ENCODE measurements at regions not wholly inside any gene's neighbourhood (a gene's known extent, or its start where the extent isn't known, plus 50 kb on each side); places are given as distances from the start of the nearest gene placed in this dataset.

DNA sequence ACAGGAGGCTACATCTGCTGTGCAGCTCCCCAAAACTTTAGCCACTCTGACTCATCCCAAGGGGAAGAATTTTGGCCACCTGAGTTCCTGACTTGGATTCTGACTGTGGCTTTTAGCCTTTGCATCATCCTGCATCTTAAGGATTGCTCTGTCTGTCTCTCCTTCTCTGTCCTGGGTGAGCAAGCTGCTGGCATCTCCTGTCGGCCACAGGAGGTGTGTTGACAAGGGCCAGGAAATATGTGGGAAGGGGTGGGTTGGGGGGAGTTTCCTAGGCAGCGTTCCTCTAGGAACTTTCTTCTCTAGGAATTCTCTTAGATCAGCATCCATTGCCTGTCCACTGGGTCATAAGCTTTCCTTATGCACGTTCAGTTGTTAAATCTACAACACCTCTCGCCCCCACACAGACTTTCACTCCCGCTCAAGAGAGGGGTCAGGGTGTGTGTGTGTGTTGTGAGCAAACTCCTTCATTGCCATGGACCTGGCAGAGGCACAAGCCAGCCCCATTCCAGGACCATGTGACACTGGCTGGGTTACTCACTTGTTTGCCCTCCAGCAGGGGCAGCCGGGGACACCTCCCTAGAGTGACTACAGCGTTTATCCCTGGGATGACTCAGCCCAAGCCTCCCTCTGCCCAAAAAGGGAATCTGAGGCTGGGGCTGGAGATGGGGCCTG is 145.0 kb upstream of the DUSP10 start:
- peak in 1 of 2 experiments; percentile 65 for DNase-seq (ENCODE audit: low read depth in 1 of 2, low spot score in 1 of 2)
- no peak for TF ChIP-seq JUND (IDR thresholded peaks at IDR 0.05; ENCODE audit: low read depth)
- in situ Hi-C loops (cut with HindIII; ENCODE audit: low pct_unique_long_range_greater_than_20kb, low sequenced_read_pairs): no loop called here

- no peak for DNase-seq (ENCODE audit: low read depth in 1 of 2, low spot score in 1 of 2)
- no peak for TF ChIP-seq JUND (IDR thresholded peaks at IDR 0.05; ENCODE audit: low read depth)
- in situ Hi-C loops (cut with HindIII; ENCODE audit: low pct_unique_long_range_greater_than_20kb, low sequenced_read_pairs): no loop called here
These were observed 144.4 kb upstream of the DUSP10 start for GRCh38 chr1:221886311-221886710.

GRCh38 chr1:221884821-221885220 is 142.9 kb upstream of the DUSP10 start:
- TF ChIP-seq JUND (IDR thresholded peaks at IDR 0.05; ENCODE audit: low read depth): no peak
- DNase-seq (ENCODE audit: low read depth in 1 of 2, low spot score in 1 of 2): no peak

GRCh38 chr1:221881805-221882581 is 140.1 kb upstream of the DUSP10 start:
- no peak for TF ChIP-seq JUND (IDR thresholded peaks at IDR 0.05; ENCODE audit: low read depth)
- DNase-seq (ENCODE audit: low read depth in 1 of 2, low spot score in 1 of 2): no peak
- in situ Hi-C loops (cut with HindIII; ENCODE audit: low pct_unique_long_range_greater_than_20kb, low sequenced_read_pairs): no loop called here

More at GRCh38 chr1:221884821-221885220, 142.9 kb upstream of the DUSP10 start:
- in situ Hi-C loops (cut with HindIII; ENCODE audit: low pct_unique_long_range_greater_than_20kb, low sequenced_read_pairs): no loop called here

DNA sequence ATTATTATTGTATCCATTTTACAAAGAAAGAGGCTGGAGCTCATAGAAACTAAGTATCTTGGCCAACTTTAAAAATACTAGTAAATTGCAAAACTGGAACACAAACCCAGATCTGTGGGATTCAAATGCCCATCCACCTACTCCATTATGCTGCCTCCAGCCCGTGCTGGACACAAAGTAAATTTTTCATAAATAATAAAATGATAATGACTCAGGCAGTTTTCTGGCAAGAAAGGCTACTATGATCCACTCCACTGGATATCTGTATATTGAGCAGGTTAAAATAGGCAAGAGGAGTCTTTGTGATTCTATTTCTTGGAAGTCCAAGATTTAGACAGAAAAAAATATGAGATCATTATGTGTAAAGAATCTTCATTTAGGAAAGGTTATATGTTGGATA is 138.3 kb upstream of the DUSP10 start:
- TF ChIP-seq JUND (IDR thresholded peaks at IDR 0.05; ENCODE audit: low read depth): no peak
- DNase-seq (ENCODE audit: low read depth in 1 of 2, low spot score in 1 of 2): no peak
- in situ Hi-C loops (cut with HindIII; ENCODE audit: low pct_unique_long_range_greater_than_20kb, low sequenced_read_pairs): no loop called here

DNA sequence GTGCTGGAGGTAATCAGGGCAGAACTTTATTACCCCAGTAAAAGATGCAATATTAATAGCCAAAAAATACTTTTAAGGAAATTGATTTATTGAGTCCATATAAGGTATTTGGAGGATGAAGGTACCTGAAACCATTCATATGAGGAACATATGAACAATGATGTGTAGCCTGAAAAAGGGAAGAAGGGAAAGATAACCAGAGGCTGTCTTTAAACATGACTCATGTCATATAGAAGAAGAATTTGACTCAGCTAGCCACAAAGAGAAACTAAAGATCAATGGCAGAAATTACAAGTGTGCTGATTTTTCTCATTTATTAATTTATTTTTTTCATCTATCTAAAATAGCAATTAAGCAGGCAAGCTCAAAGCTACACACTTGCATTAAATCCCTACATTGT is 136.2 kb upstream of the DUSP10 start:
- no peak for DNase-seq (ENCODE audit: low read depth in 1 of 2, low spot score in 1 of 2)
- in situ Hi-C loops (cut with HindIII; ENCODE audit: low pct_unique_long_range_greater_than_20kb, low sequenced_read_pairs): no loop called here
- no peak for TF ChIP-seq JUND (IDR thresholded peaks at IDR 0.05; ENCODE audit: low read depth)

DNA sequence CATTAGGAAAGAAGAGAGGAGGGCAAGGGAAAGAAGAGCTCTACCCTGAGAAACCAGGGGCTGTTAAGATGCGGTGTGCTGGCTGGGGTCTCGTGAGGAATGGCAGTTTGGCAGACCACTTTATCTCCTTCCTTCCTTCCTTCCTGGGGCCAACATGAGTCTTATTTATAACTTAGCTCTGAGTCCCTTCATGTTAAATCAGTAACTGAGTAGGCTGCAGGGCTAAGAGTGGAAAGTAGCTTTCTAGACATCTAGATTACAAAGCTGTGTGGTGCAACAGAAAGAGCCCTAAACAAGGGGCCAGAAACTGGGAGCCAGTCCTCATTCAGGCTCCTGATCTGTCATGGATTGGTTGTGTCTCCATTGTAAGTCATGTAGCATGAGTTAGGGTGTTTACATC is 135.4 kb upstream of the DUSP10 start:
- TF ChIP-seq JUND (IDR thresholded peaks at IDR 0.05; ENCODE audit: low read depth): no peak
- in situ Hi-C loops (cut with HindIII; ENCODE audit: low pct_unique_long_range_greater_than_20kb, low sequenced_read_pairs): no loop called here
- no peak for DNase-seq (ENCODE audit: low read depth in 1 of 2, low spot score in 1 of 2)

GRCh38 chr1:221875004-221875330 is 133.1 kb upstream of the DUSP10 start:
- DNase-seq (ENCODE audit: low read depth in 1 of 2, low spot score in 1 of 2): no peak
- no peak for TF ChIP-seq JUND (IDR thresholded peaks at IDR 0.05; ENCODE audit: low read depth)
- in situ Hi-C loops (cut with HindIII; ENCODE audit: low pct_unique_long_range_greater_than_20kb, low sequenced_read_pairs): no loop called here

GRCh38 chr1:221874285-221875003 is 132.6 kb upstream of the DUSP10 start:
- in situ Hi-C loops (cut with HindIII; ENCODE audit: low pct_unique_long_range_greater_than_20kb, low sequenced_read_pairs): no loop called here

DNA sequence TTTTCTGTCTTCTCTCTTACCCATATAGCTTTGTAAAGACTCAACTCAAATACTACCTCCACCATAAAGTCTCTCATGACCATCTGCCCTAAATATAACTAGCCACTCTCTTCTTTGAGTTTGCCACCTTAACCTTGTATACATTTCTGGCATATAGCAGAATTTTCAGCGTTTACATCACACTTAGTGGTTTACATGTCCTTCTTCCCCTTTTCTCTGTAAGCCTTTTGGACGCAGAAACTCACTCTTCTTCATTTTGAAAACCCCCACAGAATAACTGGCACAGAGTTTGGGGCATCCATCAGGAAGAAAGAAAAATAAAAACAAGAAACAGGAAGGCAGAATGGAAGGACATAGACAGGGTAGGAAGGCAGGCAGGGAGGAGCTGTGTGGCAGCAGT is 131.8 kb upstream of the DUSP10 start:
- in situ Hi-C loops (cut with HindIII; ENCODE audit: low pct_unique_long_range_greater_than_20kb, low sequenced_read_pairs): no loop called here
- TF ChIP-seq JUND (IDR thresholded peaks at IDR 0.05; ENCODE audit: low read depth): no peak
- no peak for DNase-seq (ENCODE audit: low read depth in 1 of 2, low spot score in 1 of 2)

More at GRCh38 chr1:221874285-221875003, 132.6 kb upstream of the DUSP10 start:
- TF ChIP-seq JUND (IDR thresholded peaks at IDR 0.05; ENCODE audit: low read depth): no peak
- no peak for DNase-seq (ENCODE audit: low read depth in 1 of 2, low spot score in 1 of 2)

GRCh38 chr1:221871056-221871455 is 129.2 kb upstream of the DUSP10 start:
- TF ChIP-seq JUND (IDR thresholded peaks at IDR 0.05; ENCODE audit: low read depth): no peak
- no peak for DNase-seq (ENCODE audit: low read depth in 1 of 2, low spot score in 1 of 2)
- in situ Hi-C loops (cut with HindIII; ENCODE audit: low pct_unique_long_range_greater_than_20kb, low sequenced_read_pairs): no loop called here

GRCh38 chr1:221869779-221870178 is 127.9 kb upstream of the DUSP10 start:
- in situ Hi-C loops (cut with HindIII; ENCODE audit: low pct_unique_long_range_greater_than_20kb, low sequenced_read_pairs): no loop called here
- TF ChIP-seq JUND (IDR thresholded peaks at IDR 0.05; ENCODE audit: low read depth): no peak
- DNase-seq (ENCODE audit: low read depth in 1 of 2, low spot score in 1 of 2): no peak

All from T47D (cell line).